ENCODE measurements at regions not wholly inside any gene's neighbourhood (a gene's known extent, or its start where the extent isn't known, plus 50 kb on each side); places are given as distances from the start of the nearest gene placed in this dataset.
"Not testable (repeated sequence)": the region's sequence is repeated elsewhere in the genome, so short reads cannot be mapped to it uniquely, and the experiment has no call there.

- H3K27me3 ChIP-seq (replicated peaks) = no peaks in the 10 kb centered on the region
- TF ChIP-seq CTCF (IDR thresholded peaks at IDR 0.05; ENCODE audit: low read depth, low read length, missing control alignments) = no peak
- H3K36me3 ChIP-seq (replicated peaks) = no peaks in the 10 kb centered on the region
- H3K27ac ChIP-seq = no peak overlapping the region
- DNase-seq = no peak
- in situ Hi-C loops (cut with HindIII; ENCODE audit: low pct_ligation_motif_present, low sequenced_read_pairs) = no loop called here
- no peak overlapping the region for H3K4me3 ChIP-seq (ENCODE audit: low read depth, low read length)
Measured at GRCh38 chr4:131459430-131460101, 1689.5 kb upstream of the PCDH10 start.

DNA sequence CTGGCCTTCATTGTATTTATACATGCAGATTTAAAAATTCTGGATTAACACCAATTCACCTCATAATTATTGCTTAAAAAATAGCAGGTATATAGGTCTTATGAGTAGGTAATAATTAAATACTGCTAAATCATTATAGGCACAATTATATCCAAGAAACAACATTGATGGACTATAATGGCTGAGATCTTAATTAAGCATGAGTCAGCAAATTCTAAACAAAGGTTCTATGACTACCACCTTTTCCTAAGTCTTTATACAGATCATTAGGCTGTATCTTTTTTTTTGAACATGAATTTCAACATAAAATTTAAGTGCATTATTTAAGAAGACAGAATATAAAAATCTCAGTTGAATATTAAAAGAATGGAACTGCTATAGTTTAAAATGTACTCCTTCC lies 1678.7 kb upstream of the PCDH10 start:
- in situ Hi-C loops (cut with HindIII; ENCODE audit: low pct_ligation_motif_present, low sequenced_read_pairs) = no loop called here
- no peaks in the 10 kb centered on the region for H3K27me3 ChIP-seq (replicated peaks)
- H3K27ac ChIP-seq = no peak overlapping the region

GRCh38 chr4:131488772-131489171 lies 1660.3 kb upstream of the PCDH10 start:
- H3K27me3 ChIP-seq (replicated peaks) = no peaks in the 10 kb centered on the region
- no peak for DNase-seq
- no peak overlapping the region for H3K4me3 ChIP-seq (ENCODE audit: low read depth, low read length)
- no peak overlapping the region for H3K27ac ChIP-seq
- TF ChIP-seq CTCF (IDR thresholded peaks at IDR 0.05; ENCODE audit: low read depth, low read length, missing control alignments) = no peak
- no peaks in the 10 kb centered on the region for H3K36me3 ChIP-seq (replicated peaks)
- in situ Hi-C loops (cut with HindIII; ENCODE audit: low pct_ligation_motif_present, low sequenced_read_pairs) = no loop called here

More for the DNA sequence above, 1678.7 kb upstream of the PCDH10 start:
- Histone ChIP-seq H3K36me3 (replicated peaks) (no peaks in the 10 kb centered on the region), H3K4me3 (ENCODE audit: low read depth, low read length) (no peak overlapping the region)
- TF ChIP-seq CTCF (IDR thresholded peaks at IDR 0.05; ENCODE audit: low read depth, low read length, missing control alignments) = no peak
- DNase-seq = no peak

DNA sequence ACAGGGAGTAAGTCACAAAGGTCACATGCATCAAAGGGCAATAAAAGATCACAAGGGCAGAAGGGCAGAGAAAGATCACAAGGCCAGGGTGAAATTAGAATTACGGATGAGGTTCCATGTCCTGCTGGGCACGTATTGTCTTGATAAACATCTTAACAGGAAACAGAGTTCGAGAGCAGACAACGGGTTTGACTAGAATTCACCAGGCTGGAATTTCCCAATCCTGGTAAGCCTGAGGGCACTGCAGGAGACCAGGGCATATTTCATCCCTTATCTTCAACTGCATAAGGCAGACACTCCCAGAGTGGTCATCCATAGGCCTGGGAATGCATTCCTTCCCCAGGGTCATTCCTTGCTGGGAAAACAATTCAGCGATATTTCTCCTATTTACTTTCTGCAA lies 1652.9 kb upstream of the PCDH10 start:
- DNase-seq; H3K27ac ChIP-seq; H3K36me3 ChIP-seq (replicated peaks); H3K27me3 ChIP-seq (replicated peaks); in situ Hi-C loops (cut with HindIII; ENCODE audit: low pct_ligation_motif_present, low sequenced_read_pairs); H3K4me3 ChIP-seq (ENCODE audit: low read depth, low read length): not testable (repeated sequence)

DNA sequence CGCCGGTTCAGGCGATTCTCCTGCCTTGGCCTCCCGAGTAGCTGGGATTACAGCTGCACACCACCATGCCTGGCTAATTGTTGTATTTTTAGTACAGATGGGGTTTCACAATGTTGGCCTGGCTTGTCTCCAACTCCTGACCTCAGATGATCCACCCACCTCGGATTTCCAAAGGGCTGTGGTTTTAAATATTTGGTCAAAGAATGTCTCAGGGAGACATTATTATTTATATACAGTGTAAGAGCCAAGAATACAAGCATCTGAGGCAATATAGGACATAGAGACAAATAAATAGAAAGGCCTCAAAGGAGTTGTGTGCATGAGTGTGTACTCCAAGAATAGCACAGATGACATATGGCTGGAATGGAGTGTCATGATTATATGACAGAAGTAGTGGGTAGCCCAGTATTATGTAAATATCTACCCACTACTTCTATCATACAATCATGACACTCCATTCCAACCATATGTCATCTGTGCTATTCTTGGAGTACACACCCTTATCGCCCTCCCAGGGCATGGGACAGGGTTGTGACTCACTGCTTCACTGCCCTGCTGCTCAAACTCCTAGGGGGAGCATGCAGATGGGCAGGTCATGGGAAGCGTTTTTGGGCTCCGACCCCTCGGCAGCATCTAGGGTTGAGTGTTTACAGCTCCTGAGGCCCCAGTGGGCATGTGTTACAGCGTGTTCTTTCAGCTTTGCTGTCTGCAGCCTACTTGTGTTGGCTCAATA lies 1649.8 kb upstream of the PCDH10 start:
- H3K36me3 ChIP-seq (replicated peaks) = no peaks in the 10 kb centered on the region
- no peak for TF ChIP-seq CTCF (IDR thresholded peaks at IDR 0.05; ENCODE audit: low read depth, low read length, missing control alignments)
- peak; percentile 62 for DNase-seq
- H3K4me3 ChIP-seq (ENCODE audit: low read depth, low read length) = no peak overlapping the region
- no peaks in the 10 kb centered on the region for H3K27me3 ChIP-seq (replicated peaks)
- in situ Hi-C loops (cut with HindIII; ENCODE audit: low pct_ligation_motif_present, low sequenced_read_pairs) = no loop called here
- no peak overlapping the region for H3K27ac ChIP-seq

DNA sequence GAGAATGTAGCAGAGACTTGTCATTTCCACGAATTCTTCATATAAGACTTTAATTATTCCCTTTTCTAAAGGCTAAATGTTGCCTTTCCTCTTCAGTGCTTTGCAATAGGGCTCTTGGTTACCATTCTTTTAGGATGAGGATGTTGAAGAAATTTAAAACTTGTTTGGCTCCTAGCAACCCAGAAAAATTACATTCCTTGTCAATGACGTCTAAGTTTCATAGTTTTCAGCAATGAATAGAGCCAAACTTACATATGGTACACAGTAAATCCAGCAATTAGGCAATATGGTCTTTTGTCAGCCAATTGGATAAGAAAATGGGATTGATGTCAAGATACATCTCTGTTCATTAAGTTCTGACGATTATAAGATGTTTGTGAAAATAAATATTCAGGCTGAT lies 1639.6 kb upstream of the PCDH10 start:
- TF ChIP-seq CTCF (IDR thresholded peaks at IDR 0.05; ENCODE audit: low read depth, low read length, missing control alignments) = no peak
- in situ Hi-C loops (cut with HindIII; ENCODE audit: low pct_ligation_motif_present, low sequenced_read_pairs) = no loop called here
- DNase-seq = no peak
- H3K36me3 ChIP-seq (replicated peaks) = no peaks in the 10 kb centered on the region
- H3K27ac ChIP-seq = no peak overlapping the region
- H3K4me3 ChIP-seq (ENCODE audit: low read depth, low read length) = no peak overlapping the region
- no peaks in the 10 kb centered on the region for H3K27me3 ChIP-seq (replicated peaks)

Measured in brain microvascular endothelial cell (primary cell).